ENCODE measurements at regions not wholly inside any gene's neighbourhood (a gene's known extent, or its start where the extent isn't known, plus 50 kb on each side); places are given as distances from the start of the nearest gene placed in this dataset.
A peak's percentile ranks its signal among the peaks of the same experiment; 100 is the strongest.

DNA sequence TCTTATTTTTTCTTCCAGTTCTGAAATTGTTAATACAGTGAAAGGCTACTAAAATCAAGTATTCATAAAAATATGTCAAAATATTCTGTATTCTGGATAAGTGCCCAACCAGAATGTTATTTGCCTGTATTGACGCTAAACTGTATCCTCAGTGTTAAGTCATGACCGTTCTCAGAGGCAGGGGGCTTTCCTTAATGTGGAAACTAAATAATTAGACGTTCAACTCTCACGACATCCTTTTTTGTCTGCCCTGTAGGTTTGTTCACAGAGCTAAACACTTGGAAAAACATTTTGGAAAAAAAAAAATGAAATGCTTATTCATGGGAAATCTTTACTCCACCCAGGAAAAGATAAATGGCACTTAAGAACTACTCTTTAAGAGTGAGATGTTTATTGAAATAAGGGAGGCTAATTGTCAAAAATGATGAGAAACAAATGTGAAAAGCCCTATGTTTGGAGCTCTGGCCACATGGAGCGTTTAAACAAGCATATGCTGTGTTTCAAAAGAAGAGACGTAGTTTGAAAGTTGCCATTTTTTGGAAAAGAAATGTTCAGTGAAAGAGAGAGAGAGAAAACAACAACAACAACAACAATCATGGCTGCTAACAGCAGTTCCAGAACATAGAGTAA lies 453.1 kb upstream of the MARCKS start:
- no peak for DNase-seq (ENCODE audit: low spot score)

DNA sequence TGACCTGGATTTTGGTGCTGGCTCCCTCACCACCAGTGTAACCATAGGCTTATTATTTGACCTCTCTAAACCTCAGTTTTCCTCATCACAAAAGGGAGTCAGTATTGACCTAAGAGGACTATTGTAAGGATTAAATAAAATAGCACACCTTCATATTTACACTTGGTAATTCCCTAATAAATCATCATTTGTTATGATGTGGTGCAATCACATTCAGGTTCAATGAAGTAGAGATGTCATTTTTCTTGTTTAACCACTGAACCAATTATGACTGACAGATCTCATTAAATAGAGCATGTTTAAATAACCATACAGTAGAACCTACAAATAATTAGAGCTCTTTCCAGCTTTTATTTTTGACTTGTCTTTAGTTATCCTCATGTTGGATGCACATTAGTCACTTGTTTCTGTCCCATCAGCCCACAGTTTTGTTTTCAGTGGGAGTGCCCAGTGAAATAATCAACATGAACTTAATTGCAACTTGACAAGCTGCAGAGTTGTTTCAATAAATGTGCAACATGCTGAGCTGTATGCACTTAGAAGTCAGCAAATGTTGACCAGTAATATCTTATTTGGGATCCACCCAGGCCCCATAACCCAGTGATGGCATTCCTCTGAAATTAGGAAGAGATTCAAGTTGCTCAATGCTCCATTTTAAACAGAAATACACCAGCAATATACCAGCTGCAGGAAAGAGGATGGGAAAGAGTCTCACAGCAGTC lies 451.7 kb upstream of the MARCKS start:
- DNase-seq (ENCODE audit: low spot score): peak; percentile 6

DNA sequence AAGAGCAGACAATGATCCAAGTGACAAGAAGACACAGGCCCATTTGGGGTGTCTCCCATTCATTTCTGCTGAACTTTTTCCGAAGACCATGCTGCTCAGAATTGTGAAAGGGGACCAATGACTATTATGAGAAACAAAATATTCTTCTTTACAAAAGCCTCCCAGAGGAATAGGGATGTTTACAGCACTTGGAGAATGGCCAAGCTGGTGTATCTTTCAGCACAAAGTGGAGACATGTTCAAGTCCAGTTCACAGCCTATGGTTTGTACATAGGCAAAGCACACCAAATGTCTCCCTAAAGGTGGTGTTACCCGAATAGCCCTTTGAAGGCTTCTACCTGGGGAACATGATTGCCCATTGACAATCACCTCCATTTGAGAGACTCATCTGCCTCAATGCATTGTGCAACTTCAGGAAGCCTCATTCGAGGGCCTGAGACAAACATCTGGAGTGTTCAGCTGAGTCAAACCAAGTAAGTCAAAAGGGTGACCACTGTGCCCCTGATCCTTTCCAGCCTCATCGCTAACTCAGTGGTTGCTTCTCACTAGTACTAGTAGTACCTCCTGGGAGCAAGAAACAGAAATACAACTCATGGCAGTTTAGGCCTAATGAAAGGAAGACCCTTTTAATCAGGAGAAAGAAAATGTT lies 451.0 kb upstream of the MARCKS start:
- no peak for DNase-seq (ENCODE audit: low spot score)

DNA sequence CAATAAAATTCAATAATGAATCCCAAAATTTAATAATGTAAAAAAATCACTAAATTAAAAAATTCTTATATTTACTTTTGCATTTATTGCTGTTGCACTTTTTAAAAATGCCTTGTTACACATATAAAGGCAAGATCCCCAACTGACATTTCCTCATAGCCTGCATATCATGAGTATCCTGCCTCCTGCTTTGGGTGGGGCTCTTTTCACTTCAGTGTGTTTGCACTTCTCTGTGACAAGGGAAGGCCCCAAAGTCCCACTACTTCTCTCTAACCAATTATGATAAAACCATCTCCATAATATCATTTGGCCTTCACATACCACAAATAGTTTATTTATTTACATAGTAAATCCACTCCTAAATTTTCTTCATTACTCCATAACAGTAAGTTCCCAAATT lies 446.1 kb upstream of the MARCKS start:
- no peak for DNase-seq (ENCODE audit: low spot score)

DNA sequence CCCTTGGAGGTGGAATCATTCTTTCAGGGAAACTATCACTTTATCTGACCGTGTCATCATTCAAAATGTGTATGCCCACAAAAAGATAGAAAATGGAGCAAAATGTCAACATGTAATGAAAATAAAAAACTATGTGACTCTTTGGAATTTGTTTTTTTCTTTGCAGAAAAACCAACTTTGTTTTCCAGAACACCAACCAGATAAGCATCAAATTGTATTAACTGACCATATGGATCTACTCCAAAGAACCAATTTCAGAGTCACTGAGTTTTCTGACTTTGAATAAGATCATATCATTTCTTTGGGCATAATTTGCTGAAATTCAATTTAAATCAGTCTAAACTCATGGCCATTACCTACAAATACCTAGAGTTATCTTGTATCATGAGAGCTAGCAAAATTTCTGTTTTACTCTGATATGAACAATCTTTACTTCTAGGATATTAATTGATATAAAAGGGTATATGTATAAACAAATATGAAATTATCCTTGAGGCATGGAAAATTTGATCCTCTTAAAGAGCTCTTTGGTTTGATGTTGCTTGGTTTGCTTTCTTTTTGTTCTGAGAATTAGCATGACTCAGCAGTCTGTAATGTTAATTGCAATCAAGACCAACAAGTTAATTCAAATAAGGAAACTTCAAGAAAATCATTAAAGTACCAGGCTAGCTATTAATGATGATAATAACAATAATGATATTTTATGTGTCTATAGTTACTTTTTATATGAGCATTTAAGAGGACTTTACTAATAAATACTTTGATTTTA lies 444.4 kb upstream of the MARCKS start:
- no peak for DNase-seq (ENCODE audit: low spot score)

DNA sequence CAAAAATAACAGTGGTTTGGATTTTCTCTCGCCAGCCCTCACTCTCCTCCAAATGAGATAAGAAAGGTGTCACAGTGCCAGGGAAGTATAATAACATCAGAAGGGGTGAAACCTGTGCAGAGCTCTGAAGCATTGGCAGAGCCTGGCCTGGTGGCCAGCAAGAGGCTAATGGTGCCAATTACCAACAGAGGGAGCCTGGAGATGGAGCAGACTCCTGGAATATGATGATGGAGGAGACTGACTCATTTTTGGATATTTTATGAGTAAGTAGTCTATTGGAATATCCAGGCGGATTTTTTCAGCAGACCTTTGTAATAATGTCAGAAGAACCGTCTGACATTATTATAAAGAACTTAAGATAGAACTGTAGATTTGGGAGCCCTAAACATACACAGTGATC lies 442.6 kb upstream of the MARCKS start:
- peak; percentile 70 for DNase-seq (ENCODE audit: low spot score)

DNA sequence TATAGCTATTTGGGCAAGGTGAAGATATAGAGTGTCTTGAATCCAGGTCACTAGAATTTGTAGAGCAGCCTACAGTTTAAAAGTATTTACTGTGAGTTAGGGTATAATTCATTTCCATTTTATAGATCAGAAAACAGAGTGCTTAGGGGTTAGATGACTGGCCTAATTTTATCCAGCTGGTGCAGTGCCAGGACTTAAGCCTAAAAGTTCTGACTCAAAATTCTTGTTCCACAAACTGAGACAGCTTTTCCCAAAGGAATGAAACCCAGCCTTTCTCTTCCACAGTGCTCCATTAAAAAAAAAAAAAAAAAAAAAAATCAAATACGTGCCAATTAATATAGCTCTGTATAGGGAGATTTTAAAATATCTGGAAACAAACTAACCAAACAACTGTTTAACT lies 441.0 kb upstream of the MARCKS start:
- peak; percentile 53 for DNase-seq (ENCODE audit: low spot score)

DNA sequence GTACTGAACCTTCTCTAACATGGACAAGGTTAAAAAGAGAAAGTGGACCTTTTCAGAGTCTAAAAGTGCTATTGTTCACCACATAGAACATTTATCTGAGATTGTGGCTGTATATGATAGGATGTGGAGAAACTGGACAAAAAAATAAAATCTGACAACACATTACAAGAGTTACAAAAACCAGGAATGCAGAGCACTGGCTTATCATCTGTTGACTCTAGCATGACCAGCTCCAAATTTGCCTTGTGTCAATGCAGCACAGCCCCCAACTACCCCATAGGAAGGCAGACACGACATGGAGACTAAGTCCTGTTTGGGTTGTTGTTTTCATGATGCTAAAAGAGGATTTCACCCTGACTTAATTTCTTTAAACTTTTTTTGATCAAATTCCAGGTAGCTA lies 436.9 kb upstream of the MARCKS start:
- no peak for DNase-seq (ENCODE audit: low spot score)

DNA sequence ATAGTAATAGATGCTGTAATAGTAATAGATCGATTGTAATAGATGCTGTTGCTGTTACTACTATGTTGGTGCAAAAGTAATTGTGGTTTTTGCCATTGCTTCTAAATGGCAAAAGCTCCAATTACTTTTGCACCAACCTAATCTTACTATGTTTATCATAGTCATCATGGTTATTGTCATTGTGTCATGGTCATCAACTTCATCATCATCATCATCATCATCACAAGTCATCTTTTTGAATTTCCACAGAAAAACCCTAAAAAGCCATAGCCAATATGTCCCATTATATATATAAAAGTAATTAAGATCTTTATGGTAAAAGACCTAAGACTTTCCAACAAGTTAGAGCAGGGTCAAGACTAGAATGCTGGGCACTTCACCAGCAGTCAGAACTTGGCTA lies 435.1 kb upstream of the MARCKS start:
- DNase-seq (ENCODE audit: low spot score): no peak

DNA sequence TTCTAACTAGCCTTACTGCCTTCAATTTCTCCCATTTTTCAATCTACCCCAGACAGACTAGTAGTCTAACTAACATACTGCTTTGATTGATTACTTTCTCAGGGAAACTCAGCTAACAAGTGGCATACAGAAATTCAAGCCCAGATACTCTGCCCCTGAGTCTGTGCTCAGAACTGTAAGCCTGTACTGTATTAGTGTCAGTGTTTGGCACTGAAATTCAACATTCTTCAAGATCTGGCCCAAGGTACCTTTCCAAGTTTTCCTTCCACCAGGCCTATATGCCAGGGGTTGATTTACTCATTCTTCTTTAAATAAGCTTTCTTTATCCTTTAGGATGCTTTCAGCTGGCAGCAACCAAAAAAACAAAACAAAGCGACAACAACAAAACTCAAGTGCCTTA lies 433.2 kb upstream of the MARCKS start:
- DNase-seq (ENCODE audit: low spot score): no peak

DNA sequence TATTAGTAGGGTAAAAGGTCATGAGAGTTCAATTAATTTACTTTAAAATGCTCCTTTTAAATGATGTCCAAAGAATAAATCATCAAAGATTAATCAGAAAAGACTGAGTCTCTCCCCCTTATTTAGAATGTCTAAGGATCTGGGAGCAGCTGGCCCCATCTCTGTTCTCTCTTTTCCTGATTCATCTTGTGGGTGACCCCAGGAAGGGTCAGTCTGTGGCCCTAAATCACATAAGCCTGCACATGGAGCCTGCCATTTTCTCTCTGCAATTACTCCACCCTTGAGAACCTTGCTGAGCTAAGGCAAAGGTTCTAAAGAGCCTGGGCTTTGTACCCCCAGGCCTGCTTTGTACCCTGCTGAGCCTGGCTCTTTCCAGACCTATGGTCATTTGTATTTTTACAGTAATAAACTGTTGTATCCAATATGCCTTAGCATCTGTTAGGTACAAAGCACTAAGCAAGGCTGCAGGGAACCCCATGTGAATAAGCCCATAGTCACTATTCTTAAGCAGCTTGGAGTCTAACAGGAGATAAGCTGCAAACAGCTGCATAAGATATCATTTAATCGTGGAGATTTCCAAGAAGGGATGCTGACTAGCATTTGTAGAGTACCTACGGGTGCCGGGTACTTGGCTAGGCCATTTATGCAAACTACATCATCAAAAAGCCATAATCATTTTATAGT lies 431.0 kb upstream of the MARCKS start:
- DNase-seq (ENCODE audit: low spot score): peak; percentile 70

DNA sequence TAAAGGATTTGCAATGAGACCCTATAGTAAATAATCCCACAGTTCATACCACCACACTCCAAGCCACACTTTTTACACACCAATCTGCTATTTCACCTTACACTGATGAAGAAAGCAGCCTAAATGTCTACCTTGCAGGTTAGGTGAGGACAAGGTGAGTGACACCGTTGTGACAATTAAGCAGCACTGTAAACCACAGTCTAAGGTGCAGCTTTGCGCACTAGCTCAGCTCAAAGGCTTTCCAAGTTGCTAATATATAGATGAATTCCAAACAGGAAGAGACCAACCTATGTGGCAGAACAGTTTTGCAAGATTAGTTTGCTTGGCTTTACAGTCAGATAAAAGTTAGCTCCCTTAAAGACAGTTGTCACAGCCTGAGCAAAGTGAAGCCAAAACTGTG lies 429.5 kb upstream of the MARCKS start:
- no peak for DNase-seq (ENCODE audit: low spot score)

DNA sequence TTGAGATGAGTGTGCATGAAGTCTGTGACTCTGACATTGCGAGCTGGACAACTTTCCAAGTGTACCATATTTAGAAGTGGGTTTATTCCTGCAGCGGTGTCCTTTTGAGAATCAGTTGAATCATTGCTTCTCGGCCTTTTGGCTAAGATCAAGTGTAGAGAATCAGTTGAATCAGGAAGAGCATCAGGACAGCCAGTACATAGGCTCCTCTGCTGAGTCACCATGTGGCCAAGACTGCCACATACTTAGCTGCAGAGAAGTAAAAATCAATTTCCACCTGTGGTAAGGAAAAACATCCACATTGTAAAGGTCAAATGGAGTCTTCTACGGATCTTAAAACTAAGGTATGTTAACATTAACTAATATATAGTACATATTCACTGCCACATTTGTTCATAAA lies 428.4 kb upstream of the MARCKS start:
- DNase-seq (ENCODE audit: low spot score): no peak

DNA sequence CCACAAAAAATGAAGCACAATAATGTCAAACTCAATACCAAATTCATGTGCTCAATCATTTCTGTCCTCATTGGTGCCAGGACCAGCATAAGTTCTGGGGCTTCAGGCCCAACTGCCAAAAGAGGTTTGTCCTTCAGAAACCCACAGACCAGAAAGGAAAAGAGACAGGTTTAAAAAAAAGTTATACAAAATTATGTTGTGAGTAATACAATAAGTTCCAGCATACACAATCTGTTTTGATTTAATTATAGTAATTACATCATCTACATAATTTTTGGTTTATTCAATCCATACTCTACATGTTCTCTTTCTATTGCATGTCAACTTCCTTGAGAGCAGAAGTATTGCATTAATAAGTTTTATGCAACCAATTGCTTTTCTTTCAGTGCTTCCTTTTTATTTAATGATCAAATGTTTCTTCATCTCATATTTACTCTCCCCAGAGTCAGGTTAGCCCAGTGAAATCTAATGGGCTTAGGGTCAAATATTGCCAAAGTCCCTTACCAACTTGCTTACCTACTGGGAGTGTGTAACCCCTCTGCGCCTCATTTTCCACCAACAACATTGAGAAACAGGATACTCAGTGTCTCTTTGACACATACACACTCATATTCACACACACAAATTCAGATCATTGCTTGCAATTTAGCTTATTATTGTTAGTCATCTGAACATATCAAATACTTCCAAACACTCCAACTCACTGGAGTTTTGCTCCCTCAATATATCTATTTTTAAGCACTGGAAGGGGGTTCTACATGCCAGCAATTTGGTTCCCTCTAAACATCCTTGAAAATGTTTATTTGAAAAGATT lies 424.4 kb upstream of the MARCKS start:
- DNase-seq (ENCODE audit: low spot score): no peak

DNA sequence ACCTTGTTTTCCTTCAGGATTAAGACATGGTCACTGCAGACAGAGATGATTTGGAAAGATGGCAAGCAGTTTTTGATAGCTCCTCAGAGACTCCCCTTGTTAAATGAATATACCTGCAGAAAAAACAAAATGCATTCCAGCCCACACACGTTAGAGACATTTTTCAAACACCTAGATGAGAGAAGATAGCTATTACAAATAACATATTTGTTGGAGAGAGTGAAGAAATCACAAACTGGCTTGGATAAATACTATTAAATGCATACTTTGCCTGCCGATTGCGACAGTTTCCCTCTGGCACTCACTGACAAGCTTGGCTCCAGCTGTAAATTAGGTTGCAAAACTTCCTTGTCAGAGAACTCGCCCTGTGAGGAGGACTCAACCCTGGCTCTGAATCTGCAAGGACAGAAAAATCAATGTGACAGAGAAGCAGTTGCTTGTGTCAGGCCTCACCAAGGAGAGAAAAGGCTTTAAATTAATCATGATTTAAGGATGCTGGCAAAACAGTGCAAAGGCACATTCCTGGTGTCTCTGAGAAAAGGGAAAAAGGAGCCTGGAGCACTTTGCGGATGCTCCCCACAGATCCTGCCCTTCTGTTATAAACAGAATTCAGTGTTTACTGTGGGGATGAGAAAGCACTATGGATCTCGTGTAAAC lies 423.7 kb upstream of the MARCKS start:
- peak; percentile 90 for DNase-seq (ENCODE audit: low spot score)

DNA sequence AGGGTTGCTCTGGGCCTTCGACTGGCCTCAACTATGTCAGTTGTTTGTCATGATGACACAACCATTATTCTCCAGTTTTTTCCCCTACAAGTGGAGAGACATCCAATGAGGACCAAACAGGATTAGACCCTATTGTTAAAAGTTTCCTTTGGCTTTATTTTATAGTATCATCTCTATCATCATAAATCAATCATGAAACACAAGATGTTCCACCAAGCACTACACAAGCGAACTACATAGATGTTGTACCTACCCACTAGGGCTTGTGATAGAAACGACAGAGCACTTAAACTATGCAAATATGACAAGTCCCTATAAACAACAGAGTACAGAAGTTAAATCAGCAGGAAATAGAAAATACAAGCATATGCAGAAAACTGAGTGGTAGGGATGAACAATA lies 422.5 kb upstream of the MARCKS start:
- DNase-seq (ENCODE audit: low spot score): no peak

DNA sequence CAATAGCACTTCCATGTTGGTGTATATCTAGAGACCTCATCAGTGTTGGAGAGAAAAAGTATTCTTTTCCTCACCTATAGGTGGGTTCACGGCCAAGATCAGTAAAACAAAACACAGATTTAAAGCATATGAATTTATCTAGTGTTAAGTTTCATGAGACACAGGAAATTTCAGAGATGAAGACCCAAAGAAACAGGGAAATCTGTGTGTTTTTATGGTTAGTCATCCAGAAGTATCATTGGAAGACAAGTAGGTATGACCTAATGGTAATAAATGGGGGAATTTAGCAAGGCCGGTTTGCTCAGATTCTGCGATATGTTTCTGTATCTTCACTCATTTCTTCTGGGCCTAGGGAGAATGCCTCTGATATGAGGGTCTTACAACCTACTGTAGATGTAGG lies 419.6 kb upstream of the MARCKS start:
- DNase-seq (ENCODE audit: low spot score): no peak

DNA sequence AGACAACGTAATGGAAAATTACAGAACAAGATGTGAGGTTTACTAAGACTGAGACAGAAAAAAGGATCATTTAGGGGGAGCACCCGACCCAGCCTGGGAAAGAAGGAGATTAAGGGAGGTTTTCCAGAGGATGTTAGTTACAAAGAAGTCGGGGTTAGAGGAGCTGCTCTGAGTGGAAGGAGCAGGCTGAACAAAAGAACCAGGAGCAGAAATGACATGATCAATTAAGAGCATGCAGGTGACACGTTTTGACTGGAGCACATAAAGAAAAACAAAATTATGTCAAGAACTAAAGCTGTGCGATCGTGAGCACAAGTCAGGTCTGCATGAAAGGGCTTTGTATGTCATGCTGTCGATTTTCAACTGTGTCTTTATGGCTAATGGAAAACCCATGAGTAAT lies 417.3 kb upstream of the MARCKS start:
- no peak for DNase-seq (ENCODE audit: low spot score)

DNA sequence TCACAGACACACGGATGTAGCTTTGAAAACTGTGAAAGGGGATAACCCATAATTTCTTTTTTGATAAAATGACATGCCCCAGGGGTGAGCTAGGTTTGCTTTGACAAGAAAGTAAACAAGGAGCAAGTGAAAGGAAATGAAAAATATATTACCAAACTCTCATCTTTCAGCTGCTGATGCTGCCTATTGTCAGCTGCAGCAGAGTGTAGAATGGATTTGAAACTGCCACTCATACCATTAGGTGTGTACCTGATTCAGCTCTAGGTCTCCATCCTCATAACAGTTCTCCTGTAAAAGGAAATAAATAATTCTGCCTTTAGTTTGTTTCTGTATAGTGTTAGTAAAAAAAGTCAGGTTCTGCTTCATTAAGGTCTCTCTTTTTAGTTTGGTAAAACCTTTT lies 415.1 kb upstream of the MARCKS start:
- no peak for DNase-seq (ENCODE audit: low spot score)

DNA sequence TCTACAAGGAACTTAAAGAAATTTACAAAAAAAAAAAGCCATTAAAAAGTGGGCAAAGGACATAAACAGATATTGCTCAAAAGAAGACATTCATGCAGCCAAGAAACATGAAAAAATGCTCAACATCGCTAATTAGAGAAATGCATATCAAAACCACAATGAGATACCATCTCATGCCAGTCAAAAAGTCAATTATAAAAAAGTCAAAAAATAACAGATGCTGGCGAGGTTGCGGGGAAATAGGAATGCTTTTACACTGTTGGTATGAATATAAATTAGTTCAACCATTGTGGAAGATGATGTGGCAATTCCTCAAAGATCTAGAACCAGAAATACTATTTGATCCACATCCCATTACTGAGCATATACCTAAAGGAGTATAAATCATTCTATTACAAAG lies 411.9 kb upstream of the MARCKS start:
- no peak for DNase-seq (ENCODE audit: low spot score)

Data from umbilical cord (tissue), 1 donor.